Activated CD8-positive, alpha-beta memory T cell treated with anti-CD3 and anti-CD28 coated beads, Interleukin-2, amount 50 U/mL, for 24 hours (primary cell): ENCODE measurements at regions not wholly inside any gene's neighbourhood (a gene's known extent, or its start where the extent isn't known, plus 50 kb on each side); places are given as distances from the start of the nearest gene placed in this dataset.
"Not testable (repeated sequence)": the region's sequence is repeated elsewhere in the genome, so short reads cannot be mapped to it uniquely, and the experiment has no call there.

ENCODE experiments used
- DNase-seq: peaks from one replicate; pipeline ENCODE4 v3.0.0-alpha.2; 2020; ENCODE audit errors: extremely low read depth

- DNase-seq, result no peak
Measured at GRCh38 chr5:15334551-15335266, 165.3 kb upstream of the FBXL7 start.

DNA sequence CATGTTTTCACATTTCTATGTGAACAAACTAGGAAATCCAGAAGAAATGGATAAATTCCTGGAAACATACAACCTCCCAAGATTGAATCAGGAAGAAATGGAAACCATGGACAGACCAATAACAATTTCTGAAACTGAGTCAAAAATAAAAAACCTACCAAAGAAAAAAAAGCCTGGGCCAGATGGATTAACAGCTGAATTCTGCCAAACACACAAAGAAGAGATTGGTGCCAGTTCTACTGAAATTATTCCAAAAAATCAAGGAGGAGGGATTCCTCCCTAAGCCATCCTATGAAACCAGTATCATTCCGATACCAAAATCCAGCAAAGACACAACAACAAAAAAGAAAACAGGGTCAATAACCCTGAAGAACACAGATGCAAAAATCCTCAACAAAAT, 166.9 kb upstream of the FBXL7 start:
- no peak for DNase-seq

- DNase-seq, result no peak
Measured at GRCh38 chr5:15326932-15327331, 173.0 kb upstream of the FBXL7 start.

DNA sequence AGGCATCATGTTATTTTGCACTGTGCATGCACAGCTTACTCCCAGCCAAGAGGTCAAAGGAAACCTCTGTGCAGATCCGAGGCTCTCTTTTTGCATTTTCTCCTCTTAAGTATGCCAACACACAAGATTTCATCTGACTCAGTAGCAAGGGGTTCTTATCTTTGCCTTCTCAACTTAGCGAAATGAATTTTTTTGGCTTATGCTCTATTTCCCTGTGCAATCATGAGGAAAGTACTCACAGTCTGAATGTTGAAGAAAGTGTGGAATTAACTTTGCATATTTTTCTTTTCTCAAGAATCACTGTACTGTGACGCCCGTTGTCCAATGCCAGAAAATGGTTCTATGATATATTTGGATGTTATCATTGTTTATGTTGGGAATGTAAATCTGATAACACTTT, 173.5 kb upstream of the FBXL7 start:
- no peak for DNase-seq

- DNase-seq, result no peak
Measured at GRCh38 chr5:15322421-15322820, 177.6 kb upstream of the FBXL7 start.

DNA sequence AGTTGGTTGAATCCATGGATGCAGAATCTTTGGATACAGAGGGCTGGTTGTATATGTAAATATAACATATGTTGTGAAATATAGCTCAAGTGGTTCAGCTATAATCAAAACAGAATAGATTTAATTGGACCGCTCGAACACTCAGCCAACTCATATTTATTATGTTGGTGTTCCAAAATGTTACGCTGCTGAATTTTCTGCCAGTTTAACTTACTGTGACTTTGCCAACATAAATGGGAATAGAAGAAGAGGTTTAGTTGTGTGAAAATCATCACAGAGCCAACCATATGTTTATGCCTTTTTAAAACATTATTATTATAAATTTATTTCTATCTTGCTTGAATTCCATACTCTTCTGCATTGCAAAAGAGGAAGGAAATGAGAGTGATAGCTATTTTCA, 178.2 kb upstream of the FBXL7 start:
- DNase-seq, result no peak

DNA sequence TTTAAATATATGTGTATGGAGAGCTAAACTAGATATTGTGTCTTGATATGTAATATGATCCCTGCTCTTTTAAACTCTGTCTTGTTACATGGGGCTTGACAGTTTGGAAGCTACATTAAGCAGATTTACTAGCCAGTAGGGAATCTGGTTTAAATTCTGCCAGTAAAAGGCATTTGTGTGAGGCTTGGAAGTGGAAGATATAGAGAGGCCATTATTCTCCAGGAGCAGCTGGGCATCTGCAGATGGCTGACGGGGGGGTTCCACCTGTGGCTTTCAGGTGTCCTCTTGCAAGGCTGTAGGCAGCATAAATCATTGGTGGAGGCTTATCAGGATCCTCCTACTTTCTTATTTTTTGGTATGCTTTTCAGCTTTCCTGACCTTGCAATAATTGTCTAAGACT, 179.1 kb upstream of the FBXL7 start:
- no peak for DNase-seq

GRCh38 chr5:15304914-15305834, 194.8 kb upstream of the FBXL7 start:
- DNase-seq, result no peak

- DNase-seq, result no peak
Measured at GRCh38 chr5:15304066-15304731, 195.8 kb upstream of the FBXL7 start.

GRCh38 chr5:15300141-15300540, 199.8 kb upstream of the FBXL7 start:
- DNase-seq, result no peak

DNA sequence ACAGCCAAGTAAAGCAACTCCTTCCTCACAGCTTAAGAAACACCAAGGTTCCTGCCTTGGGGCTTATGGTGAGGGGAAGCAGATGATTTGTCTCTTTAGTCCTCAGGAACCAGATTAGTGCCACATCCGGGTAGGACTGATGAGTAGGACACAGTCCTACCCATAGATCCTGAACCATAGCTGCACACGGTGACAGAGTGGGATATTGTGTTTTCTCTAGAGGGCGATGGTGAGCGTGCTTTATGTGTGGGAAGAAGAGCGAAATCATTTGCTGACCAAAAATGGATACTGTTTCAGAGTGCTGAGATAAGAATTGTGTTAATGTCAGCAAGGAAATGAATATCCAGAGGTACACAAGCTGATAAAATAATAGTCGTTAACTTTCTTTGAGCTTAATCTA, 209.0 kb upstream of the FBXL7 start:
- no peak for DNase-seq

DNA sequence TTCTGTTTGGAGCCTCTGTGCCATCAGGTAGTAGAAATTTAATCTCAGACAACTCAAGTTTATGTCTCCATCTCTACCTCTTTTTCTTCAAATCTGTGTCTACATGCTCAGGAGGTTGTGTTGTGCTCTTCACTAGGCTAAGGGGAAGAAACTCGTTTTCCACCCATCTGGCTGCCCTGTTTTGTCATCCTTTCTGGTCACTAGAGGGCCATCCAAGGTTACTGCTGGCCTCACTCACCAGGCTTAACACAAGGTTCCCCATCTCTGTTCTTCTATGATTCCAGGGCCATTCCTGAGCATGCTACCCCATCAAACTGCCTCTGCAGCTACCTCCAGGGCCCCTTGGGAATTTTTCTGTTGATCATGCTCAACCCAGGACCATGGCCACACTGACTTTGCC, 213.3 kb upstream of the FBXL7 start:
- DNase-seq, result no peak

DNA sequence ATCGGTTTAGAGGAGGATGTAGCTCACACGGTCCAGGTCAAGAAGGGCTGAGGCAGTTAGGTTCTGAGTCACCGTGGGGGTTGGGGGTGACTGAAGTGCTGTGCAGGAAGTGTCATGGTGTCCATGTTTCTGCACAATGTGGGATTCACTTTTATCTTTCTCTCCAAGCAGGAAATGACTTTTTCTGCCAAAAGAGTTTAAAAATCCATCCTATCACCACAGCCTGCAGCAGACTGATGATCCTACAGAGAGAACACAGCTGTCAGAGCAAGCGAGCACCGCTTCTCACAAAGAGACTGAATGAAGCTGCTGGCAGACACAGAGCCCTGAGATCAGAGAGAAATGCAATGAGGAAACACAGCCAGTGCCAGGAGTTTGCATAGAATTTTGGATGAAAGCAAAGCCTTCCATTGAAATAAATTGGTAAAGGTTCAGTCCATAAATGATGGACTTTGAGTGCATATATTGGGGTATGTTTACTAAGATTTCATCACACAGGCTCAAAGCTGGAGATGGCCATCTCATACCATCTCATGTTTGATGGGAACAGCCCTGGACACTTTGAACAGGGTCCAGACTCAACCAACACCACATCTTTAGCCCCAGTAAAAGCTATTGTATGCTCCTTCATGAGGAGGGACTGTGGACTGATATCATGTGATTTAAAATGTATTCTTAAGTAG, 213.9 kb upstream of the FBXL7 start:
- no peak for DNase-seq

GRCh38 chr5:15284706-15285105, 215.3 kb upstream of the FBXL7 start:
- DNase-seq, result no peak

- DNase-seq, result no peak
Measured at GRCh38 chr5:15283076-15283475, 216.9 kb upstream of the FBXL7 start.

GRCh38 chr5:15282611-15283010, 217.4 kb upstream of the FBXL7 start:
- no peak for DNase-seq

- DNase-seq, result not testable (repeated sequence)
Measured at GRCh38 chr5:15271596-15271995, 228.4 kb upstream of the FBXL7 start.

GRCh38 chr5:15267966-15268365, 232.0 kb upstream of the FBXL7 start:
- DNase-seq, result no peak

DNA sequence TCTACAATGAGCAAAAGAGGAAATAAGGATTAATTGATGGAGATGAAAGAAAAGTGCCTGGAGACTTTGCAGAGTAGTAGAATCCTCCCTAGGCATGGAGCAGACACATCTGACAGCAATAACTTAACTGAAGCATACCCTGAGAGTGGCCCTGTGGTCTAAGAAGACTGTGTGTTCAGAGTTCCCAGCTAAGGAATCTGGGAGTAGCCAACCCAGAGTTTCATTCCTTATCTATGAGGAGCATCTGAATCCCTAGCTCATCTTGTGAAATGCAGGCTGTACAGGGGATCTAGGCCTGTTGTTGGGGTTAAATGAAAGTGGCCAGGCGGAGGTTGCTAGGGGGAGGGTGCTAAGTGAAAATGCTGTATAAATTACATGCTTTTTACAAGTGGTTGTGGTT, 233.1 kb upstream of the FBXL7 start:
- no peak for DNase-seq

- no peak for DNase-seq
Measured at GRCh38 chr5:15266229-15266628, 233.8 kb upstream of the FBXL7 start.

DNA sequence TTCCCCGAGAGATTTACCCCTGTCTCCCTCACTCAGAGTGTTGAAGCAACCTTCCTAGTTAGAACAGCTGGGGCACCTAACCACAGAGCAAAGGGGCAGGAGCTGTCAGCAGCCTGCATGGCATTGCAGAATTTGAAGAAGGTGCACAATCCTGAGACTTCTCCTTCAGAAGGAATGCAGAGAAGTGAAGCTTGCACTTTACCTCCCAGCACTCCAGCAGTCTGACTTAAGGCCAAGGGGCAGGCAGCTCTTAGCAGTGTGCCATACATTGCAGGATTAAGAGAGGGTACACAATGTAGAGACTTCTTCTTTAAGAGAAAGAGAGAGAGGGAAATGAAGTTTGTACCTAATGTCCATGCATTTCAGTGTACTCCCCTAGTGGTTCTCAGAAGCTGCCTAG, 236.0 kb upstream of the FBXL7 start:
- DNase-seq, result no peak

GRCh38 chr5:15263406-15263805, 236.6 kb upstream of the FBXL7 start:
- DNase-seq, result no peak
